HK-2 (cell line): ENCODE measurements at regions not wholly inside any gene's neighbourhood (a gene's known extent, or its start where the extent isn't known, plus 50 kb on each side); places are given as distances from the start of the nearest gene placed in this dataset.

Experiments used
- DNase-seq: peaks from one replicate; pipeline ENCODE4 v3.0.0-alpha.2; 2018; ENCODE audit not compliant: unreplicated experiment

DNA sequence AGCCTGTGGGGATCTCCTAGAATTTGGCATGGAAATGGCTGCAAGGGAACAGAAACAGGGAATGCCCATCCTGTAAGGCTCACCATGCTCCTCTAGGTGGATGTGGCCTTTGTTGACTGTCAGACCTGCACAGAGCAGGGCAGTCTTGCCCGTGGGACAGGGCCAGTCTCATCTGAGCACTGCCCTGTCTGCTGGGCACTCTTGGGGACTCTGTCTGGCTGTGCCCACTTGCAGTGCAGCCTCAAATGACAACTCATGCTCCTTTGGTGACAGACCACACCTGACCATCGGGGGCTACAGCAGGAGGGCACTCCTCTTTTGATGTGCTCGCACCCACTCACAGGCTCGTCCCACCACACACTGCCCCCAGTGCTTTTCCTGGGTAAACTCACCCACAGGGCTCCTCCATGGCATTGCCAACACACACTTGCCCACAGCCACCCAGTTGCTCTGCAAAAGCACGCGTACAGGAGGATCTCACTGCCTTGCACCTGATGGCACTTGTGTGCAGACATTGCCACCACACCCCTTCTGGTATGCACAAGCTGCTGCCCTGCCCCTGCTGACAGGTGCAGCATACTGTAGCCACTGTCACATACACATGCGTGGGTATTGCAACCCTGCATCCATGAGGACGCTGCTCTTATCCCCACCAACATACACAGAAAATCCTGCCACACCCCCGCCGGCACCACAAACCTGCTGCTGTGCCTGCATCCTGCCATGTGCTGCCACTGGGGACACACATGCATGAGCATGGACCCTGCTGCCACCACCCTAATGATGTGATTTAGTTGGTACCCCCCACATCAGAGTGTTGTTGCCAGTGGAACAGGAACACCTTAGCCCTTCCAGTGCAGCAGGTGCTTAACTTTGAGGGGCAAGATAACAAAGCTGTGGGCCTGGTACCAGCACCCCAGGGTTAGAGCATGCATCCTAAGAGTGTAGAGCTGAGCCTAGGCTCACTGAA is 100.1 kb upstream of the ARHGEF9 start:
- no peak for DNase-seq

DNA sequence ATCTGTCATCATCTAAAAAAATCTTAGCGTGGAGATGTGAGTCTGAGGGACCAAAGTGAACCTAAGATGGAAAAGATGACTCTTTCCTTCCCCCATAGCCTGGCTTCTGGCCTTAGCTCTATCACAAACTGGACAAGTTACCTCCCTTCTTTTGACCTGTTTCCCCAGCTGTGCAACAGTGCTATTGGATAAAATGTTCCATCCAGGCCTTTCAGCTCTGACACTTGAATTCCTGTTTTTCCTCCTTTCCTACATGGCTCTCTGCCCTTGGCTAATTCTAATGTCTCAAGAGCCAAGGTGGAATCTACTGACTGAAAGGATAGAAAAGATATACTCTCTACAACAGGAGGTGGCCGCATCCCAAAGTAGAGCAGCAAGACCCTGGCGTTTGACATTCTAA is 84.5 kb upstream of the ARHGEF9 start:
- no peak for DNase-seq

DNA sequence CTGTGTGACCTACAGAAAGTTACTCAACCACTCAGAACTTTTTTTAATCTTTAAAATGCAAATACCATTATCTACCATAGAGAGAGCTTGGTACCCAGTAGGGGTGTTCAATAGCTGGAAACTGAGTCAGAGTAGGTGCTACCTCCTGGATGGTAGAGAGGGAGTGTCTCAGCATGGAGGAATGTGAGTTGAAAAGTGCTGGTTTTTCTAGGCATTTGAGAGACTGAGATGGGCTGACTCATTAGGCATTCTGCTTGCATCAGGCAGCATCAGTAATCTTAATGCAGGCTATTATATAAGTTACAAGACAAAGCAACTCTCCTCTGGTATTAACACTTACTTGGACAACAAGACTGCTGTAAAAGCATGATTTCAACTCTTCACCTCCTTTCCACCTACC is 70.9 kb upstream of the ARHGEF9 start:
- DNase-seq: no peak

DNA sequence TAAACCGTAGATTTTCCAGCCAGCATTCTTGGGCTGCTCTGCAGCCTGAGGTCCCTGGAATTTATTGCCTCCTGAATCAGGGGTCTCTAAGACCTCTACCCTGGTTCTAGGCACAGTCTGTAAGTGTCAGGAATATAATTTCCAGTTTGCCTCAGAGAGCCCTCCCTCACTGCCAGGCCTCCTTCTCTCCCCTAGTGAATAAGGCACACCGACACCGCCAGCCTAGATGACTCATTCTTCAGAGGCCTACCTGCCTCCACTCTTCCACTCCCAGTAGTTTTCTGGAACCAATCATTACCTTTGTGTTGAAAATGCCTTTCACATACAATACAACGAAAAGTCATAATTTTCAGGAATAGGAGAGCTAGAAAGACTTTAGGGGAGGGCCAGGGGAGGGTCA is 50.3 kb upstream of the ARHGEF9 start:
- peak; percentile 0 for DNase-seq
